Lung (tissue), 11 donors: ENCODE measurements at regions not wholly inside any gene's neighbourhood (a gene's known extent, or its start where the extent isn't known, plus 50 kb on each side); places are given as distances from the start of the nearest gene placed in this dataset.
"Not testable (repeated sequence)": the region's sequence is repeated elsewhere in the genome, so short reads cannot be mapped to it uniquely, and the experiment has no call there.

Experiments used
- ATAC-seq: fragments of 200-7000 bp; cut with Tn5 transposase; one replicate; pipeline ENCODE4 v1.9.1; 2020; ENCODE audit warnings: moderate number of reproducible peaks; ENCODE audit not compliant: insufficient read depth, low FRiP score
- DNase-seq, 3 donors: peaks; one replicate each; pipeline ENCODE4 v3.0.0-alpha.2; 2013 to 2017
- H3K27ac ChIP-seq, 2 donors: one replicate each; pipeline ENCODE4 v1.5.1; 2013; ENCODE audit warnings: mild to moderate bottlenecking in 2 of 2, moderate library complexity in 2 of 2, control low read depth in 1 of 2, inconsistent platforms in 1 of 2, low read depth in 1 of 2, low read length in 1 of 2
- H3K27me3 ChIP-seq, 3 donors: one replicate each; pipeline ENCODE4 v1.5.1; 2013; ENCODE audit warnings: low read length in 2 of 3; ENCODE audit not compliant: control insufficient read depth in 3 of 3, insufficient read depth in 3 of 3
- H3K36me3 ChIP-seq, 4 donors: one replicate each; pipeline ENCODE4 v1.5.1; 2013; ENCODE audit warnings: low read length in 4 of 4, mild to moderate bottlenecking in 1 of 4, moderate library complexity in 1 of 4; ENCODE audit not compliant: control insufficient read depth in 4 of 4, insufficient read depth in 4 of 4
- H3K4me1 ChIP-seq, 5 donors: one replicate each; pipeline ENCODE4 v1.5.1; 2013; ENCODE audit warnings: low read length in 5 of 5, mild to moderate bottlenecking in 2 of 5, moderate library complexity in 1 of 5; ENCODE audit not compliant: control insufficient read depth in 5 of 5, insufficient read depth in 5 of 5
- H3K4me3 ChIP-seq: one replicate; pipeline ENCODE4 v1.5.1; 2013; ENCODE audit warnings: mild to moderate bottlenecking, control low read depth, moderate library complexity
- H3K9ac ChIP-seq, 2 donors: one replicate each; pipeline ENCODE4 v1.5.1; 2013; ENCODE audit warnings: low read length in 2 of 2, control low read depth in 1 of 2; ENCODE audit not compliant: insufficient read depth in 1 of 2
- H3K9me3 ChIP-seq, 4 donors: one replicate each; pipeline ENCODE4 v1.5.1; 2013; ENCODE audit warnings: low read length in 3 of 4, mild to moderate bottlenecking in 1 of 4, moderate library complexity in 1 of 4; ENCODE audit not compliant: control insufficient read depth in 4 of 4, insufficient read depth in 3 of 4
- WGBS, 2 donors: extraction: QIAGEN DNeasy Blood & Tissue Kit; methylation state at CpG; one replicate each; pipeline ENCODE4 v1.1.7; 2013; 5-methylcytosine and 5-hydroxymethylcytosine counted together
- TF ChIP-seq, protein P1 (sequence below): IDR thresholded peaks from 2 replicates; pipeline ENCODE4 v1.5.1; 2012; ENCODE audit warnings: mild to moderate bottlenecking; ENCODE audit errors: control extremely low read depth, extremely low read depth
- donor health status: control.
- donor health status: control.
- donor health status: Bipolar disorder and iron deficiency.
- donor health status: healthy.
- donor health status: DM: yes; HTN: yes; CAD: no.

DNA sequence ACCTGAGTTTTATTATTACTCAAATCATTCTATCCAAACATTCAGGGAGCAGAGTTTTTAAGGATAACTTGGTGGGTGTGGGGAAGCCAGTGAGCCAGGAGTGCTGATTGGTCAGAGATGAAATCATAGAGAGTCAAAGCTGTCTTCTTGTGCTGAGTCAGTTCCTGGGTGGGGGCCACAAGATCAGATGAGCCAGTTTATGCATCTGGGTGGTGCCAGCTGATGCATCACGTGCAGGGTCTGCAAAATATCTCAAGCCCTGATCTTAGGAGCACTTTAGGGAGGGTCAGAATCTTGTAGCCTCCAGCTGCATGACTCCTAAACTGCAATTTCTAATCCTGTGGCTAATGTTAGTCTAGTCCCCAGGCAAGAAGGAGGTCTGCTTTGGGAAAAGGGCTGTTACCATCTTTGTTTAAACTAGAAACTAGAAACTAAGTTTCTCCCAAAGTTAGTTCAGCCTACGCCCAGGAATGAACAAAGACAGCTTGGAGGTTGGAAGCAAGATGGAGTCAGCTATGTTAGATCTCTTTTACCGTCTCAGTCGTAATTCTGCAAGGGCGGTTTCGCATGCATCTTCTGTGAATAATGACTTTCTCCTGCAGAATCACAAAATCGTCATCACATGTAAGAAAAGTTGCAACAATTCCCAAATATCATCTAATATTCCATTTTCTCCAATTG, 97.5 kb downstream of the ZNF664 start:
- H3K4me3 ChIP-seq, H3K36me3 ChIP-seq, DNase-seq, H3K27me3 ChIP-seq, H3K27ac ChIP-seq, ATAC-seq, H3K9me3 ChIP-seq, H3K9ac ChIP-seq: not testable (repeated sequence)
- WGBS, 2 donors: 89 to 92% methylated on average over 7 of the region's 7 CpGs
- peaks cover 0 to 14% (median 0%) of the 10 kb centered on the region in 5 donors for H3K4me1 ChIP-seq

DNA sequence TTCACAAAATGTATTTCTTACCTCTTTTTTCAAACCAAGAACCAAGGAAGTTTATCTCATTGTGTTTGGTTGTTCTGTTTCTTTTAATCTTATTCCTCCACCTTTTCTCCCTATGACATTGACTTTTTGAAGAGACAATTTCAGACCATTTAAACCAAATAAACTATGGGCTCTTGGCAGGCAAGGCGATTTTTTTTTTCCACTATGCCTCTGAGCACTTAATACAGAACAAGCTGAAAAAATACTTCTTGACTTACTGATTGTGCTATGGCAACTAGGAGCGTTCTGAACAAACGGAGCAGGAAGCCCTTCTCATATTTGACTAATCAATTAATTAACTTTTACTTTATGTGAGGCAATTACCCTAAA, 98.0 kb downstream of the ZNF664 start:
- TF ChIP-seq, protein P1, sequence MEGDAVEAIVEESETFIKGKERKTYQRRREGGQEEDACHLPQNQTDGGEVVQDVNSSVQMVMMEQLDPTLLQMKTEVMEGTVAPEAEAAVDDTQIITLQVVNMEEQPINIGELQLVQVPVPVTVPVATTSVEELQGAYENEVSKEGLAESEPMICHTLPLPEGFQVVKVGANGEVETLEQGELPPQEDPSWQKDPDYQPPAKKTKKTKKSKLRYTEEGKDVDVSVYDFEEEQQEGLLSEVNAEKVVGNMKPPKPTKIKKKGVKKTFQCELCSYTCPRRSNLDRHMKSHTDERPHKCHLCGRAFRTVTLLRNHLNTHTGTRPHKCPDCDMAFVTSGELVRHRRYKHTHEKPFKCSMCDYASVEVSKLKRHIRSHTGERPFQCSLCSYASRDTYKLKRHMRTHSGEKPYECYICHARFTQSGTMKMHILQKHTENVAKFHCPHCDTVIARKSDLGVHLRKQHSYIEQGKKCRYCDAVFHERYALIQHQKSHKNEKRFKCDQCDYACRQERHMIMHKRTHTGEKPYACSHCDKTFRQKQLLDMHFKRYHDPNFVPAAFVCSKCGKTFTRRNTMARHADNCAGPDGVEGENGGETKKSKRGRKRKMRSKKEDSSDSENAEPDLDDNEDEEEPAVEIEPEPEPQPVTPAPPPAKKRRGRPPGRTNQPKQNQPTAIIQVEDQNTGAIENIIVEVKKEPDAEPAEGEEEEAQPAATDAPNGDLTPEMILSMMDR: no peak
- no peak overlapping the region for H3K4me3 ChIP-seq
- no peaks in the 10 kb centered on the region for H3K27me3 ChIP-seq
- H3K9me3 ChIP-seq: peaks cover 0 to 7% (median 4%) of the 10 kb centered on the region in 4 donors
- peak in 2 of 3 donors; percentile 38 to 46 for DNase-seq
- no peak overlapping the region for H3K27ac ChIP-seq
- 59 to 82% methylated on average over 3 of the region's 3 CpGs for WGBS, 2 donors
- peaks cover 0 to 14% (median 0%) of the 10 kb centered on the region in 5 donors for H3K4me1 ChIP-seq
- no peak for ATAC-seq
- H3K9ac ChIP-seq: no peak overlapping the region
- H3K36me3 ChIP-seq: no peaks in the 10 kb centered on the region

DNA sequence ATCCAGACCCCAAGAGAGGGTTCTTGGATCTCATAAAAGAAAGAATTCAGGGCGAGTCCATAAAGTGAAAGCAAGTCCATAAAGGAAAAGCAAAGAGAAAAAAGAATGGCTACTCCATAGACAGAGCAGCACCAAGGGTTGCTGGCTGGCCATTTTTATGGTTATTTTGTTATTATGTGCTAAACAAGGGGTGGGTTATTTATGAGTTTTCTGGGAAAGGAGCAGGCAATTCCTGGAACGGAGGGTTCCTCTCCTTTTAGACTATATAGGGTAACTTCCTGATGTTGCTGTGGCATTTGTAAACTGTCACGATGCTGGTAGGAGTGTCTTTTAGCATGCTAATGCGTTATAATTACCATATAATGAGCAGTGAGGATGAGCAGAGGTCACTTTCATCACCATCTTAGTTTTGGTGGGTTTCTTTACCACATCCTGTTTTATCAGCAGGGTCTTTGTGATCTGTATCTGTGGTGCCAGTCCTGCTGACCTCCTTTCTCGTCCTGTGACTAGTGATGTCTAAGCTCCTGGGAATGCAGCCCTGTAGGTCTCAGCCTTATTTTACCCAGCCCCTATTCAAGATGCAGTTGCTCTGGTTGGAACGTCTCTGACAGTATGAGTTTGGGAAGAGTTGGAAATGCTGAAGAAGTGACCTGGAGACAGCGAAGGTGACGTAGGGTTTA, 100.5 kb downstream of the ZNF664 start:
- Histone ChIP-seq H3K9me3 (no peaks in the 10 kb centered on the region), H3K9ac (no peak overlapping the region), H3K36me3 (no peaks in the 10 kb centered on the region), H3K4me3 (no peak overlapping the region), H3K4me1 (peaks cover 0 to 14% (median 0%) of the 10 kb centered on the region in 5 donors), H3K27me3 (no peaks in the 10 kb centered on the region), H3K27ac (no peak overlapping the region)
- ATAC-seq: no peak
- 66 to 71% methylated on average over 8 of the region's 8 CpGs for WGBS, 2 donors
- TF ChIP-seq, protein P1: no peak
- peak in 1 of 3 donors; percentile 28 for DNase-seq

DNA sequence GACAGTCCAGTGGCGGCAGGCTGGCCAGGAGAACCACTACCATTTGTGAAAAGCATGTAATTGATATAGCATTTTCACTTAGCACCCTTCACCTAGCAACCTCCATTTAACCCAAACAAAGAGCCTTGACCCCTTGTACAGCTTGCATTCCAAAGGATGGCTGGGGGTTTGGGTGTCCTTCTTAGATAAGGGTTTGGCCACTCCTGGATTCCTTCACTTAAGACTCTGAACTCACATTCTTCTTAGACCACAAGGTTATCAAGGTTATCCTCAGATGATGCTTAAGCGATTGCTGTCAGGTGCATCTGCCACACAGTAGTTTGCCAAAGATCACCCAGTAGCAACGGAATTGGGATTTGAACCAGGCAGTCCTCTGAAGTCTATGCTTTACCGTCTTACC, 102.8 kb downstream of the ZNF664 start:
- no peaks in the 10 kb centered on the region for H3K27me3 ChIP-seq
- no peak overlapping the region for H3K9ac ChIP-seq
- H3K9me3 ChIP-seq: no peaks in the 10 kb centered on the region
- H3K4me1 ChIP-seq: peaks cover 0 to 14% (median 0%) of the 10 kb centered on the region in 5 donors
- WGBS, 2 donors: 87 to 93% methylated on average over 4 of the region's 4 CpGs
- TF ChIP-seq, protein P1: no peak
- H3K27ac ChIP-seq: no peak overlapping the region
- DNase-seq: no peak
- no peak for ATAC-seq
- no peak overlapping the region for H3K4me3 ChIP-seq
- no peaks in the 10 kb centered on the region for H3K36me3 ChIP-seq
